Activated gamma-delta T cell treated with anti-CD3 and anti-CD28 coated beads, Interleukin-2, amount 50 U/mL, for 16 hours (primary cell): ENCODE measurements at regions not wholly inside any gene's neighbourhood (a gene's known extent, or its start where the extent isn't known, plus 50 kb on each side); places are given as distances from the start of the nearest gene placed in this dataset.

Experiments
- DNase-seq: peaks from one replicate; pipeline ENCODE4 v3.0.0-alpha.2; 2020; ENCODE audit warnings: low read depth

- no peak for DNase-seq
Observed at GRCh38 chr20:16946097-16946496, 197.9 kb downstream of the OTOR start.

GRCh38 chr20:16947479-16947878 lies 199.3 kb downstream of the OTOR start:
- no peak for DNase-seq

DNA sequence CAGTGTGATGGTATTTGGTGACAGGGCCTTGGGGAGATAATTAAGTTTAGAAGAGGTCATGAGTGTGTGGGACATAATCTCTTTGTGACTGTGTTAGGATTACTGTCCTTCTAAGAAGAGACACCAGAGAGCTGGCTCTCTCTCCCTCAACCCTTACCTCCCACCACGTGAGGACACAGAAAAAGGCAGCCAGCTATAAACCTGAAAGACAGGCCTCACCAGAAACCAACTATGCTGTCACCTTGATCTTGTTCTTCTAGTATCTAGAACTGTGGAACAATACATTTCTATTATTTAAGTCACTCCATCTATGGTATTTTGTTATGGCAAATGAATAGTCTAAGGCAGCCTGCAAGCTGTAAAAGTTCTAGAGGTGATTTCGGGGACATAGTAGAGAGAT lies 203.7 kb downstream of the OTOR start:
- no peak for DNase-seq

DNA sequence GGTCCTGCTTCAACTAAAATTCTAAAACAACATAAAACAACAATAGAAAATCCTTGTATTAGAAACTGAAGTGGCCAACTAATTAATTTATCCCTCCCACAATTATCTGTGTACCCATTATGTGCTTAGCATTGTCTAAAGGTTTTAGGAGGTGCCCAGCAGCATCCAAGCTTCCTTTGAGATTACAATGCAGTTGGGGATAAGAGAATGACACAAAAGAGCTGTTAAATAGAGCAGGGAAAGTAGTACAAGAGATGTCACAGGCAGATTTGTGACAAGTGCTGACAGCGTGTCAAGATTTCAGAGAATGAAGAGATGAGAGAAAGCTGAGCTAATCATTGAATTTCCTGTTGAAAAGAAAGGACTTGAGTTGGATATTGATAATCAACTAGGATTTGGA lies 204.8 kb downstream of the OTOR start:
- no peak for DNase-seq

DNA sequence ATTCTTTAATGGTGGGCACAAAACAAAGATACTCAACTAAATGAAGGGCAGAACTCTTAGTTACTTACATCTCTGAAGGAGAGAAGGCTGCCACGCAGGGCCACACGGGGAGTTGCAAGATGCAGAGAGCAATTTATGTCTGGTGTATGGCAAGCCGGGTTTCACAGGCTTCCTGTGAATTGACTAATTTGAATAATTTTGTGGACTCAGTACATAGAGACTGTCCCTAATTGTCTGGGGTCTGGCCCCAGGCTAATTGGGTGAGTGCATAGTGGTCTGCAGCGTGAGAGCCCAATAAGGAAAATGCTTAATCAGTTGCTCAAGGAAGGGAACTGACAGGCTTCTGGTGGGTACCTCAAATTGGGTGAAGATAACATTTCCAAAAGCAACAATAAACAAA lies 205.7 kb downstream of the OTOR start:
- DNase-seq = no peak

GRCh38 chr20:16955462-16955861 lies 207.3 kb downstream of the OTOR start:
- no peak for DNase-seq

- no peak for DNase-seq
Observed at GRCh38 chr20:16955971-16956370, 207.8 kb downstream of the OTOR start.

DNA sequence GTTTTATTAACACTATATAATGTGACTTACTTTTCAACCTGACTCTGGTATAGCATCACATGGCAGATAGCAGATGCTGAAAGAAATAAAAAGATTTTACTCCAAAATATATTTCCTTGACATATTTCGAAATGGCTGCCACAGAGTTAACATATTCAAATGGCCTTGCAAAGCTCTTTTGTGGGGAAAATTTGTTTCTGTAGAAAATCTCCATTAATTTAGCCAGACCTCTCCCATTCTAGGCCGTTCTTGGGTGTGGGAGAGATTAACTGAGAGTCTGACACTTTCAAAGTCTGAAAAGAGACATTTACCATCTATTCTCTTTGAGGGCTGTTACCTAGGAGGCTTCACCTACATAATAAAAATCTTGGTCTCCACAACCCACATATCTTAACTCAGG lies 217.2 kb downstream of the OTOR start:
- DNase-seq = no peak

DNA sequence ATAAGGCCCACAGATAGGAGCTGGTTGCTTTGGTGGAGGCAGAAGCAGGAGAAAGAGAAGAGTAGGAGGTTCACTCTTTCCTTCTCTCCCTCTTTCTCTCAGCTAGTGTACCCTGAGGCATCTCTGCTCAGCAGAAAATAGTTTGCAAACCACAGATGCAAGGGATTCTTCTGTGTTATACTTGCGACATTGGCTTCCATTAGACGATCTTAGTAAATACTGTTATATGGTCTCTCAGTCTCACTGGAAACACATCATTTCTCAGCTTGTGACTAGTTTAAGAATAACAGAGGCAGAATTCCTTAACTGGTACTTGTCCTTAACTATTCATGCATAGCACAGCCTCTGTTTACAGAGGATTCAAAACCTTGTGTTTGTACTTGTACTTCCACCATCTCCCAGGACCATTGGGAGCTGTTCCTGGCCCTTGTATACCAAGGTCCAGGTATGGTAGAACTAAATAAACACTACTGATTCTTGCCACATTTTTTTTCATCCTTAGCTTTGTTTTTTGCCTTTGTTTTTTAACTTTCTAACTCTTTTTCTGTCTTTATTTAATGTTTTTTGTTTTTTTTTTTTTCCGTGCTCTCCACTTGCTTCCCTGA lies 218.2 kb downstream of the OTOR start:
- DNase-seq = no peak

GRCh38 chr20:16968099-16968498 lies 219.9 kb downstream of the OTOR start:
- DNase-seq = no peak

DNA sequence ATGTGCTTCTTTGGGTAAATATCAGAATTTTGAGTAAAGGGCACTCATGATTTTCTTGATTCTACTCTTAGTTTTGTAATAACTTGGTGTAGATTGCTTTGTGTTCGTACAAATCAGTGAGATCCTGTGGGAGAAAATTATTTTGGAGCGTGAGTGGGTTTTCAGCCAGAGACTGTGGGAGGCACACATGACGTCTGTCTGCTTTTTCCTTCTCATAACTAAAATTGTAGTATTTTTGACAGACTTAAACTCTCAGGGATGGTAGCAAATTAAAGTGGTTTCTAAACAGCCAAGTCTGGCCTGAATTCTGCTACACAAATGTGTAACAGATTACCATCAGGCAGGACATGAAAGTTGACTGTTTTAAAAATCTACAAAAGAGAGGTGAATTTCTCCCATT lies 222.6 kb downstream of the OTOR start:
- DNase-seq = no peak

GRCh38 chr20:16974080-16974854 lies 226.1 kb downstream of the OTOR start:
- no peak for DNase-seq

GRCh38 chr20:16974855-16975162 lies 226.7 kb downstream of the OTOR start:
- no peak for DNase-seq

DNA sequence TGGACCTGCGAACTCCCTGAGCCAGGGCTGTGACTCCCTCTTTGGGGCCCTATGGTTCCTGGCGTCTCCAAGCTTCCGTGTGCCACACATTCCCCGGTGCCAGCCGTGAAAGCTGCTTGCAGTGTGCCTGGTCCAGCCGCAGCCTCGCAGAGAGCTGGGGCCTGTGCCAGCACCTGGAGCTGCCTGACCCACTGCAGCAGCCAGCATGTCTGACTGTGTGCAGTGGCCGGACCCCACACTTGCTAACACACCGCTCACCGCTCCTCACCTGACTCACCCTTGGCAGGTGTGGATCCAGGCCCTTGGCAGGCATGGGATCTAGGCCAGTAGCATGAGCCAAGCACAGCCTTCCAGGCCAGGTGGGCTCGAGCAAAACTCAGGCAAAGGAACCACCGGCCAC lies 227.5 kb downstream of the OTOR start:
- no peak for DNase-seq

- no peak for DNase-seq
Observed at GRCh38 chr20:16978497-16978896, 230.3 kb downstream of the OTOR start.

GRCh38 chr20:16982091-16982726 lies 234.1 kb downstream of the OTOR start:
- DNase-seq = no peak

DNA sequence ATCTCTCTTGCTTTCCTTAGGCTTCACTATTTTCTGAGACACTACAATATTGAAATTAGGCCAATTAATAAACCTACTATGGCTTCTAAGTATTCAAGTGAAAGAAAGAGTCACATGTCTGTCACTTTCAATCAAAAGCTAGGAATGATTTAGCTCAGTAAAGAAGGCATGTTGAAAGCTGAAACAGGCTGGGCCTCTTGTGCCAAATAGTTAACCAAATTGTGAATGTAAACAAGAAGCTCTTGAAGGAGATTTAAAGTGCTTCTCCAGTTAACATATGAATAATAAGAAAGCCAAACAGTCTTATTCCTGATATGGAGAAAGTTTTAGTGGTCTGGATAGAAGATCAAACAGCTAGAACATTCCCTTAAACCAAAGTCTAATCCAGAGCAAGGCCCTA lies 236.3 kb downstream of the OTOR start:
- no peak for DNase-seq

DNA sequence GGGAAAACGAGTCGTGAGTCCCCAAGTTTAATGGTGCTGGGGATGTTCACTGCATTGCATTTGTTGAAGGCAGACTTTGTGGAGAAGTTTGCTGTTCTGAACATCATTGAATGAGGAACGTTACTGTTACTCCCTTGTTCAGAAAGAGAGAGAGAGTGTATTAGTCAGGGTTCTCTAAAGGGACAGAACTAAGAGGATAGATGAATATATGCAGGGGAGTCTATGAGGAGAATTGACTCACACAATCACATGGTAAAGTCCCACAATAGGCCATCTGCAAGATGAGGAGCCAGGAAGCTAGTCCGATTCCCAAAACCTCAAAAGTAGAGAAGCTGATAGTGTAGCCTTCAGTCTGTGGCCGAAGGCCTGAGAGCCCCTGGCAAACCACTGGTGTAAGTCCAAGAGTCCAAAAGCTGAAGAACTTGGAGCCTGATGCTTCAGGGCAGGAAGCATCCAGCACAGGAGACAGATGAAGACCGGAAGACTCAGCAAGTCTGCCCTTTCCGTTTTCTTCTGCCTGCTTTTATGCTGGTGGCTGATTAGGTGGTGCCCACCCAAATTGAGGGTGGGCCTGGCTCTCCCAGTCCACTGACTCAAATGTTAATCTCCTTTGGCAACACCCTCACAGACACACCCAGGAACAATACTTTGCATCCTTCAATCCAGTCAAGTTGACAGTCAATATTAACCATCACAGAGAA lies 223.5 kb upstream of the PCSK2 start:
- no peak for DNase-seq

GRCh38 chr20:17010181-17010580 lies 216.7 kb upstream of the PCSK2 start:
- no peak for DNase-seq

DNA sequence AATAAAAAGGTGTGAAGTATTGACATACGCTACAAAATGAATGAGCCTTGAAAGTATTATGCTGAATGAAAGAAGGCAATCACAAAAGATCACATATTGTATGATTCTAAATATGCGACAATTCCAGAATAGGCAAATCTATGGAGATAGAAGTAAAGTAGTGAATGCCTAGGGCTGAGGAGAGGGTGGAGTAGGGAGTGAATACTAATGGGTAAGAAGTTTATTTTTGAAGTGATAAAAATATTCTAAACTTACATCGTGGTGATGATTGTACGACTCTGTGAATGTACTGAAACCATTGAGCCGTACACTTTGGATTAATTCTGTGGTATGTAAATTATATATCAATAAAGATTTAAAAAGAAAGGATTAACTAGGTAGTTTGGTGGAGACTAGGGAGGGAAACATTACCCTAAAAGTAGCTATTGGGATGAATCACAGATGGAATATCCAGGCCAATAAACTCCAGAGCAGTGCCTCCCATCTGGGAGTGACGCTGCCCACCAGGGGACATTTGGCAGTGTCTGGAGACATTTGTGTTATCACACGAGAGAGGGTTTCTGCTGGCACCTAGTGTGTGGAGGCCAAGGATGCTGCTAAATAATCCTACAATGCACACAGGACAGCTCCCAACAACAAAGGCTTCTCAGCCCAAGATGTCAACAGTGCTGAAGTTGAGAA lies 214.2 kb upstream of the PCSK2 start:
- no peak for DNase-seq

GRCh38 chr20:17014217-17014616 lies 212.6 kb upstream of the PCSK2 start:
- DNase-seq = no peak

DNA sequence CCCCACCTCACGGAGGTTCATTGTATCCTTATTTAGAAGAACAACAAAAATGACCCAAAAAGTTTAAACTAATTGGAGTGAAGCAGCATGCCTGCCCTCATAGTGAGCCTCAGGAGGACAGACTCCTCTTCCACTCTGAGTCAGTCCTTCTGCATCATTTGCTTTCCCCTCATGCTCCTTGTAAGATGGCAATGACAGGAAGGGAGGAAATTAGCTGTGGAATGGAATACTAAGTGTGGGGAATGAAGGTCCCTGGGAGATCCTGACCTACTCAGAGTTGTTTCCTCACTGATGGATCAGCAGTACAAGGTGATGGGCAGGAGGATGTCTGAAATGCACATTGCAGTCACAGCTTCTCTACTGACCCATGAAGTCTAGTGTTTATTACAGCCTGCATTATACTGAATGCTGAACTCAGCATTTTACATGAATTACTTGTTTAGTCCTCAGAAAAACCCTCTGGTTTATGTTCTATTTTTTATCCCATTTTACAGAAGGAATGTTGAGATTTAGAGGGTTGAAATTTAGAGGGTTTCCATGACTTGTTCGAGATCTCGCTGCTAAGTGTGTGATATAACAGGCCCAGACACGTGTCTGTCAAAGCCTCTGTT lies 212.0 kb upstream of the PCSK2 start:
- no peak for DNase-seq
